ENCODE measurements at regions not wholly inside any gene's neighbourhood (a gene's known extent, or its start where the extent isn't known, plus 50 kb on each side); places are given as distances from the start of the nearest gene placed in this dataset.
A peak's percentile ranks its signal among the peaks of the same experiment; 100 is the strongest.
"Not testable (repeated sequence)": the region's sequence is repeated elsewhere in the genome, so short reads cannot be mapped to it uniquely, and the experiment has no call there.

DNA sequence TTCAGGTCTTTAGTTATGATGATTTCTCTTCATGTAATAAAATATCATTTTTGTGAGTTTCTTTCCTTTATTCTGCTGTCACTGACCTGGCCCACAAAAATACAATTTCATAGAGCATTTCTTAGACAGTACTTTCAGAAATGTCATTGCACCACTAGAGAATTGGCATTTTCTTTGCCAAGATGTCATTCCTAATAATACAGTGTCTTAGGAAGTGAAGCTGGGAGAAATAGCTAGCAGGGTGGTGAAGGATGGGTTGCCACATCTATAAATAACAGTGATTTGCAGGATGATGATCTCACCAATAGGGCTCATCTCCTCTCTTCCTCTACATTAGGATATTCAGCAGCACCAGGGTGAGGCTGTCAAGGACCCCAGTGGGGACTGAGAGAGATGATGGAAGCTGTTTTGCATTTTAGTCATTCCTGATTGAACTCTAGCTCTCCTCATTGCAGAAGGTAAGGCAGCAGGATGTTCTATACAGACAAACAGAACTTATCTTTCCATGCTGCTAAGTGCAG, 452.1 kb downstream of the NXPH1 start:
- no peak overlapping the region for H2AK5ac ChIP-seq (ENCODE audit: low read length)
- H3K9ac ChIP-seq (ENCODE audit: low read length) = no peak overlapping the region
- no peak overlapping the region for H2BK15ac ChIP-seq (replicated peaks; ENCODE audit: low read depth)
- no peak overlapping the region for H2BK5ac ChIP-seq (ENCODE audit: low read length)
- no peak overlapping the region for H3K27ac ChIP-seq (ENCODE audit: low read depth, low read length)
- no peaks in the 10 kb centered on the region for H3K79me1 ChIP-seq (ENCODE audit: low read length)
- no peak overlapping the region for H3K4ac ChIP-seq (ENCODE audit: low read depth, low read length)
- no peaks in the 10 kb centered on the region for H3K4me1 ChIP-seq (ENCODE audit: control insufficient read depth, low read depth, low read length)
- H3K27me3 ChIP-seq (ENCODE audit: insufficient read depth, low read length, poor library complexity) = no peaks in the 10 kb centered on the region
- no peaks in the 10 kb centered on the region for H3K36me3 ChIP-seq (ENCODE audit: control insufficient read depth, insufficient read depth, low read length)
- H4K8ac ChIP-seq (ENCODE audit: low read depth, low read length) = no peak overlapping the region
- no peaks in the 10 kb centered on the region for H3K79me2 ChIP-seq (ENCODE audit: control insufficient read depth, insufficient read depth, low read length)
- no peak overlapping the region for H3K4me3 ChIP-seq (ENCODE audit: low read length)
- no peak overlapping the region for H3K23ac ChIP-seq (ENCODE audit: low read length)
- peak; percentile 14 for DNase-seq
- H4K5ac ChIP-seq (ENCODE audit: low read length) = no peak overlapping the region
- no peak overlapping the region for H2BK120ac ChIP-seq (ENCODE audit: low read depth, low read length)
- no peak overlapping the region for H3K56ac ChIP-seq (ENCODE audit: low read length)
- H3K4me2 ChIP-seq (ENCODE audit: low read length) = no peak overlapping the region
- no peak overlapping the region for H3K18ac ChIP-seq (ENCODE audit: low read length)

DNA sequence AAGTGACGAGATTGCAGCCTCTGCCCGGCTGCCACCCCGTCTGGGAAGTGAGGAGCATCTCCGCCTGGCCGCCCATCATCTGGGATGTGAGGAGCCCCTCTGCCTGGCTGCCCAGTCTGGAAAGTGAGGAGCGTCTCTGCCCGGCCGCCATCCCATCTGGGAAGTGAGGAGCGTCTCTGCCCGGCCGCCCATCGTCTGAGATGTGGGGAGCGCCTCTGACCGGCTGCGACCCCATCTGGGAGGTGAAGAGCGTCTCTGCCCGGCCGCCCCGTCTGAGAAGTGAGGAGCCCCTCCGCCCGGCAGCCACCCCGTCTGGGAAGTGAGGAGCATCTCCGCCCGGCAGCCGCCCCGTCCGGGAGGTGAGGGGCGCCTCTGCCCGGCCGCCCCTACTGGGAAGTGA, 456.9 kb downstream of the NXPH1 start:
- H2AK5ac ChIP-seq (ENCODE audit: low read length); H4K5ac ChIP-seq (ENCODE audit: low read length); H3K9ac ChIP-seq (ENCODE audit: low read length); H4K8ac ChIP-seq (ENCODE audit: low read depth, low read length); H3K4ac ChIP-seq (ENCODE audit: low read depth, low read length); H3K79me2 ChIP-seq (ENCODE audit: control insufficient read depth, insufficient read depth, low read length); H3K27me3 ChIP-seq (ENCODE audit: insufficient read depth, low read length, poor library complexity); H2BK15ac ChIP-seq (replicated peaks; ENCODE audit: low read depth); DNase-seq; H3K27ac ChIP-seq (ENCODE audit: low read depth, low read length); H3K4me3 ChIP-seq (ENCODE audit: low read length); H3K36me3 ChIP-seq (ENCODE audit: control insufficient read depth, insufficient read depth, low read length); H3K56ac ChIP-seq (ENCODE audit: low read length); H3K4me2 ChIP-seq (ENCODE audit: low read length); H3K23ac ChIP-seq (ENCODE audit: low read length); H3K4me1 ChIP-seq (ENCODE audit: control insufficient read depth, low read depth, low read length); H2BK120ac ChIP-seq (ENCODE audit: low read depth, low read length); H3K79me1 ChIP-seq (ENCODE audit: low read length); H3K18ac ChIP-seq (ENCODE audit: low read length); H2BK5ac ChIP-seq (ENCODE audit: low read length): not testable (repeated sequence)
- WGBS (ENCODE audit: extremely low coverage, insufficient coverage, low lambda C conversion rate) = no CpG with 5 or more reads among the region's 30 CpGs

GRCh38 chr7:8893775-8894174, 460.4 kb downstream of the NXPH1 start:
- H4K8ac ChIP-seq (ENCODE audit: low read depth, low read length) = no peak overlapping the region
- H4K5ac ChIP-seq (ENCODE audit: low read length) = no peak overlapping the region
- no peak overlapping the region for H3K9ac ChIP-seq (ENCODE audit: low read length)
- H3K4me2 ChIP-seq (ENCODE audit: low read length) = no peak overlapping the region
- no peaks in the 10 kb centered on the region for H3K79me1 ChIP-seq (ENCODE audit: low read length)
- no peak overlapping the region for H2AK5ac ChIP-seq (ENCODE audit: low read length)
- no peak overlapping the region for H3K27ac ChIP-seq (ENCODE audit: low read depth, low read length)
- H3K56ac ChIP-seq (ENCODE audit: low read length) = no peak overlapping the region
- WGBS (ENCODE audit: extremely low coverage, insufficient coverage, low lambda C conversion rate) = no CpG with 5 or more reads among the region's 2 CpGs
- no peak overlapping the region for H2BK15ac ChIP-seq (replicated peaks; ENCODE audit: low read depth)
- no peaks in the 10 kb centered on the region for H3K36me3 ChIP-seq (ENCODE audit: control insufficient read depth, insufficient read depth, low read length)
- no peak overlapping the region for H2BK5ac ChIP-seq (ENCODE audit: low read length)
- no peaks in the 10 kb centered on the region for H3K27me3 ChIP-seq (ENCODE audit: insufficient read depth, low read length, poor library complexity)
- no peak overlapping the region for H3K4ac ChIP-seq (ENCODE audit: low read depth, low read length)
- no peak overlapping the region for H3K18ac ChIP-seq (ENCODE audit: low read length)
- no peak overlapping the region for H2BK120ac ChIP-seq (ENCODE audit: low read depth, low read length)
- DNase-seq = no peak
- no peaks in the 10 kb centered on the region for H3K79me2 ChIP-seq (ENCODE audit: control insufficient read depth, insufficient read depth, low read length)
- H3K4me1 ChIP-seq (ENCODE audit: control insufficient read depth, low read depth, low read length) = no peaks in the 10 kb centered on the region
- H3K23ac ChIP-seq (ENCODE audit: low read length) = no peak overlapping the region
- H3K4me3 ChIP-seq (ENCODE audit: low read length) = no peak overlapping the region

GRCh38 chr7:8906396-8907075, 473.1 kb downstream of the NXPH1 start:
- Histone ChIP-seq H3K23ac (ENCODE audit: low read length) (no peak overlapping the region), H3K27ac (ENCODE audit: low read depth, low read length) (no peak overlapping the region), H2BK5ac (ENCODE audit: low read length) (no peak overlapping the region), H3K9ac (ENCODE audit: low read length) (no peak overlapping the region), H3K4me3 (ENCODE audit: low read length) (no peak overlapping the region), H4K5ac (ENCODE audit: low read length) (no peak overlapping the region), H3K56ac (ENCODE audit: low read length) (no peak overlapping the region), H3K36me3 (ENCODE audit: control insufficient read depth, insufficient read depth, low read length) (no peaks in the 10 kb centered on the region), H3K18ac (ENCODE audit: low read length) (no peak overlapping the region), H2BK15ac (replicated peaks; ENCODE audit: low read depth) (no peak overlapping the region), H2BK120ac (ENCODE audit: low read depth, low read length) (no peak overlapping the region), H4K8ac (ENCODE audit: low read depth, low read length) (no peak overlapping the region), H3K4me2 (ENCODE audit: low read length) (no peak overlapping the region), H3K79me2 (ENCODE audit: control insufficient read depth, insufficient read depth, low read length) (no peaks in the 10 kb centered on the region), H3K4me1 (ENCODE audit: control insufficient read depth, low read depth, low read length) (no peaks in the 10 kb centered on the region), H2AK5ac (ENCODE audit: low read length) (no peak overlapping the region), H3K4ac (ENCODE audit: low read depth, low read length) (no peak overlapping the region), H3K27me3 (ENCODE audit: insufficient read depth, low read length, poor library complexity) (no peaks in the 10 kb centered on the region), H3K79me1 (ENCODE audit: low read length) (no peaks in the 10 kb centered on the region)
- WGBS (ENCODE audit: extremely low coverage, insufficient coverage, low lambda C conversion rate) = no CpG with 5 or more reads among the region's 6 CpGs
- no peak for DNase-seq

- Histone ChIP-seq H3K79me2 (ENCODE audit: control insufficient read depth, insufficient read depth, low read length) (no peaks in the 10 kb centered on the region), H4K5ac (ENCODE audit: low read length) (no peak overlapping the region), H3K56ac (ENCODE audit: low read length) (no peak overlapping the region), H3K9ac (ENCODE audit: low read length) (no peak overlapping the region), H3K27ac (ENCODE audit: low read depth, low read length) (no peak overlapping the region), H3K18ac (ENCODE audit: low read length) (no peak overlapping the region), H3K36me3 (ENCODE audit: control insufficient read depth, insufficient read depth, low read length) (no peaks in the 10 kb centered on the region), H2BK5ac (ENCODE audit: low read length) (no peak overlapping the region), H3K4me2 (ENCODE audit: low read length) (no peak overlapping the region), H3K4me1 (ENCODE audit: control insufficient read depth, low read depth, low read length) (no peaks in the 10 kb centered on the region), H3K79me1 (ENCODE audit: low read length) (no peaks in the 10 kb centered on the region), H3K4me3 (ENCODE audit: low read length) (no peak overlapping the region), H2BK120ac (ENCODE audit: low read depth, low read length) (no peak overlapping the region), H4K8ac (ENCODE audit: low read depth, low read length) (no peak overlapping the region), H3K27me3 (ENCODE audit: insufficient read depth, low read length, poor library complexity) (no peaks in the 10 kb centered on the region), H3K23ac (ENCODE audit: low read length) (no peak overlapping the region), H3K4ac (ENCODE audit: low read depth, low read length) (no peak overlapping the region), H2AK5ac (ENCODE audit: low read length) (no peak overlapping the region), H2BK15ac (replicated peaks; ENCODE audit: low read depth) (no peak overlapping the region)
- DNase-seq = no peak
- WGBS (ENCODE audit: extremely low coverage, insufficient coverage, low lambda C conversion rate) = no CpG with 5 or more reads among the region's 1 CpG
These were observed 475.5 kb downstream of the NXPH1 start for GRCh38 chr7:8908889-8909288.

DNA sequence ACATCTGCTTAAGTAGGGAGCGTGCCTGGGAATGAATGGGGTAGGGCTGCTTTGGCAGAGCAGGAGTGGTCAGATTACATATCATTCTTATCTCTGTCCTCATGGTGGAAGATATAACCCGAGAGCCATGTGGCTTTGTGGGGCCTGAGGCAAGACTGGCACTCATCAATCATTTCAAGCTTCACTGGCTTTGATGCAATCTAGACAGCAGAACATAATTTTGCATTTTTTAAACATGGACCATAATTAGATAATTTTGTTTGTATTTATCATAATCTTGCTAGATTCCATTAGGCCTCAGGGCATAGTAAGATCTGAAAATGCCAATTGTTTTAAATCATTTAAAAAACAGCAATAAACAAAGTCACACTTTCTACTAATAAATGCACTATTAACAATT, 480.3 kb downstream of the NXPH1 start:
- Histone ChIP-seq H4K5ac (ENCODE audit: low read length) (no peak overlapping the region), H3K27me3 (ENCODE audit: insufficient read depth, low read length, poor library complexity) (no peaks in the 10 kb centered on the region), H3K18ac (ENCODE audit: low read length) (no peak overlapping the region), H3K27ac (ENCODE audit: low read depth, low read length) (no peak overlapping the region), H2BK120ac (ENCODE audit: low read depth, low read length) (no peak overlapping the region), H3K79me2 (ENCODE audit: control insufficient read depth, insufficient read depth, low read length) (no peaks in the 10 kb centered on the region), H3K4me3 (ENCODE audit: low read length) (no peak overlapping the region), H3K23ac (ENCODE audit: low read length) (no peak overlapping the region), H3K36me3 (ENCODE audit: control insufficient read depth, insufficient read depth, low read length) (no peaks in the 10 kb centered on the region), H3K56ac (ENCODE audit: low read length) (no peak overlapping the region), H3K9ac (ENCODE audit: low read length) (no peak overlapping the region), H2BK5ac (ENCODE audit: low read length) (no peak overlapping the region), H2AK5ac (ENCODE audit: low read length) (no peak overlapping the region), H3K4me1 (ENCODE audit: control insufficient read depth, low read depth, low read length) (no peaks in the 10 kb centered on the region), H3K4ac (ENCODE audit: low read depth, low read length) (no peak overlapping the region), H3K4me2 (ENCODE audit: low read length) (no peak overlapping the region), H3K79me1 (ENCODE audit: low read length) (no peaks in the 10 kb centered on the region), H4K8ac (ENCODE audit: low read depth, low read length) (no peak overlapping the region), H2BK15ac (replicated peaks; ENCODE audit: low read depth) (no peak overlapping the region)
- no CpG with 5 or more reads among the region's 2 CpGs for WGBS (ENCODE audit: extremely low coverage, insufficient coverage, low lambda C conversion rate)
- DNase-seq = peak; percentile 62
